NCI-H82 (cell line): ENCODE measurements at regions not wholly inside any gene's neighbourhood (a gene's known extent, or its start where the extent isn't known, plus 50 kb on each side); places are given as distances from the start of the nearest gene placed in this dataset.

ENCODE experiments used
- DNase-seq: peaks from one replicate; lab custom pipeline; 2025; lab: John Stamatoyannopoulos, UW

DNA sequence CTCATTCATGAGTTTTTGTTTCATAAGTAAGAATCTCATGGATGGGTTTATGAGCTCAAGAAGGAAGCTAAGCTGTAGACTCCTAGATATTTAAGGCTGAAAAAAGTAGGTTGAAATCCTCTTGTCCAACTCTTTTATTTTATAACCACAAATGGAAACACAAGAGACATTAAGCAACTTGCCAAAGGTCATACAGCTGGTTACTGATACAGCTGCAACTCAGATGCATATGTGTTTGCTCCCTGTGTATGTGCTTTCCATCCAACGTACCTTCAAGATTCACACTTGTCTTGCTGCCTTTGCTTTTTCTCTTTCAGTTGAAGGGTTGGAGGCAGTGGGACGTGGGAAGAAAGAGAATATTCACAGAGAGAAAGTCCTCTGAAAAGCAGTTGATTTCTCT, 153.5 kb upstream of the STMND1 start:
- DNase-seq = no peak

DNA sequence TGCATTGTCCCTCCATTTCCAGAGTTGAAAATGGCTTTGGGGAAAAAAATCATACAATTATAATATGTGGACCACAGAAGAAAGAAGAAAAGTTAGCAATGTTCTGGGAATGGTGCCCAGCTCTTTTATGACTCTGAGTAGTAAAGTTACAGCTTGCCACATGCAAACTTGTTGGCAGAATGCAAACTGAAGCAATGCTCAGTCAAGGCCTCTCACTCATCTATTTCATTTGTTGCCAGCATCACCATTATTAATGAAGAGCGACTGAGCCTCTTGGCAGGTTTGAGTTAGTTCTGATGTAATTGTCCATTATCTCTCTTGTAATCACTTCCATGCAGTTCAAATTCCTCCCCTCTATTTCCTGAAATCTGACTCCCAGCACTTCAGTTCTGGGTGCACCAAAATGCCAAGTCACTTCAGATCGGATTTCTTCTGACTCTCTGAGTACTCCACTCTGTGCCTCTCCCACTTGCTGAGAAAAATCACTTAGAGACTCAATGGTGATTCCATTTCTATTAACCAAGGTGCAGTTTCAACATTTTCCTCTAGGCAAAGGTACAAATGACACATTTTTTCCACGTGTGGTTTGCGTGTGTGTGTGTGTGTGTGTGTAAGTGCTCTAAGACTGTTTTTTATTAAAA, 154.4 kb upstream of the STMND1 start:
- no peak for DNase-seq

DNA sequence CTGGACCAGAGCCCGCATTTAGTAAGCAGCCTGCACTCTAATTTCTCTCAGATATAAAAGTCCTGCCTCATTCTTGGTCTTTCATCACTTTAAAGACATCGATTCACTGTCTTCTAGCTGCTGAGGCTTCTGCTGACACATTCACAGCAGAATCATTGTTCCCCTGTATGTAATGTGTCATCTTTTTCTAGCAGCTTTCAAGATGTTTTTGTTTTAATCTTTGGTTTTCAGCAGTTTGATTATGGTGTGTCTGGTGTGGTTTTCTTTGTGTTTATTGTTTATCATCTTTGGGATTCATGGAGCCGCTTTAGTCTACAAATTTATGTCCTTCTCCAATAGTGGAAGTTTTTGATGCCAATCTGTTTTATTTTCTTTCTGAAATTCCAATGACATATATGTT, 157.3 kb upstream of the STMND1 start:
- no peak for DNase-seq

DNA sequence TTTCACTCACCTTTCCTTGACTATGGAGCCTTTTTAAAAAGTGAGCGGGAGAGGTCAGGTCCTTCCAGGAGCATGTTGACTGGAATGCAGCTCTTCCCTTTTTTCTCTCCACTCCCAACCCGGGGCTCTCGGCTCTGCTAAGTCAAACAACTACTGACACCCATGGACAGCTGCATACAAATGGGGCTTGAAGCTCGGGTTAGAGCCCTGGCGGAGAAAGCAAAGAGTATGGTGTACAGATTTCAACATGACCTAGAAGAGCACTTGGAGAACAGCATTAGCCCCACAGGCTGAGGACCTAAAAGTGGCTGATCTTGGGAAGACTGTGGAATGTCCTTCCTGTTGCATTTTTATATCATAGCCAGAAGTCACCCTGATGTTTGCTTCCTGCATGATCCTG, 162.0 kb upstream of the STMND1 start:
- DNase-seq = no peak

DNA sequence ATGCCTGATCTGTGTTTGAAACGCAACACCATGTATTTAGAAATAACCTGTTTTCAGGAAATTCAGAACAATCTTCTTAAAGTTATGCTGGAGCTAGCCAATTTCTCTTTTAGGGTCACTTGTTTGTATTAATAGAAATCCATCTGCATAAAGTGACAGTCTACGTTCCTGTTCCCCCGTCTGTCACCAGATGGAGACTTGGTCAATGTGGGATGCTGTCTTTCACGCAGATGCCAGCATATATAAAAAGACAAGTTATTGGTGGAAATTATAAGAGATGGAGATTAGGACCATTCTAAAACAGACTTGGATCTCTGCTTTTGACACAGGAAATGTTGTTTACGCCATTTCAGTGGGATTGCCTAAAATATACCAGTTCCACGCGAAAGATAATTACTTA, 162.5 kb upstream of the STMND1 start:
- no peak for DNase-seq

DNA sequence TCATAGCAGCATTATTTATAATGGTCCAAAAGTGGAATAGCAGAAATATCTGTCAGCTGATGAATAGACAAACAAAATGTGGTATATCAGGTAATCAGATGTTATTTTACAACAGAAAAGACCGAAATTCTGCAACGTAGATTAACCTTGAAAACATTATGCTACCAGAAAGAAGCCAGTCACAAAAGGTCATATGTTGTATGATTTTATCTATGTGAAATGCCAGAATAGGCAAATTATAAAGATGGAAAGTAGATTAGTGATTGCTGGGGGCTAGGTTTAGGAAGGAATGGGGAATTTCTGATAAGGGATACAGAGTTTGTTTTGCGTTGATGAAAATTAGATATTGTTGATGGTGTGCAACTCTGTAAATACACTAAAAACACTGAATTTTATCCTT, 165.0 kb upstream of the STMND1 start:
- no peak for DNase-seq

DNA sequence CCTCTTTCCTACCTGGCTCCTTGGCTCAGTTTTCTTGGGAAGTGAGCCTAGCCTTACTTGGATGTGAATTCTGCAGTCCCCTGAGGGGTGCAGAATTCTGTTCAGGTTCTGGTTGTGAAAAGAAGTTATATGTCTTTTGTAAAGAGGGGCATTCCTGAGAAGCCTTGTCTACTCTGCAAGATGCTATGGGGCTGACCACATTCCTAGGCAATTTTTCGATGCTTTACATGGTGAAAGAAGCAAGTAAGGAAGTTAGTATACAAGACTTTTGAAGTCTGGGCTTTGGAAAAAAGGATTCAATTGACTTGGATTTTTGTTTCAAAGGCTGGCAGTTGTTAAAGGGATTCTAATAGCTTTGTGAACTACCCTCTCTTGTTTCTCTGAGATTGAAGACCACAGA, 167.9 kb upstream of the STMND1 start:
- DNase-seq = no peak

DNA sequence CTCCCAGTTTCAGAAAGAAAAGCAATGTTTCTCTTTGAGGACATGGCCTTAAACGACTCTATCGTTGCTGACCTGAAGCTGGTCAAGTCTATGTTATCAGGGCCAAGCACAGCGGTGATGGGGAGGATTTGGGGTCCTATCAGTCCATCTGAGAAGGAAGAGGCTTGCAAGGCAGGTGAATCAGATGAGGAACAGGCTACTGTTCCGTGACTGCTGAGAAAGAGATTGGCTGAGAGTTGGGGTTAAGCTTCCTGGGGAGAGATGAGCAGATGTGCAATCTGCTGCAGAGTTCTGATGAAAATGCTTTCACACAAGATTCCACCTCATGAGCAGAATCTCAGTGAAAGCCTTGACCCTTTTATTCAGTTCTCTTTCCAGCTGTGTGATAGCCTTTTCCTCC, 168.3 kb upstream of the STMND1 start:
- DNase-seq = peak; percentile 21

DNA sequence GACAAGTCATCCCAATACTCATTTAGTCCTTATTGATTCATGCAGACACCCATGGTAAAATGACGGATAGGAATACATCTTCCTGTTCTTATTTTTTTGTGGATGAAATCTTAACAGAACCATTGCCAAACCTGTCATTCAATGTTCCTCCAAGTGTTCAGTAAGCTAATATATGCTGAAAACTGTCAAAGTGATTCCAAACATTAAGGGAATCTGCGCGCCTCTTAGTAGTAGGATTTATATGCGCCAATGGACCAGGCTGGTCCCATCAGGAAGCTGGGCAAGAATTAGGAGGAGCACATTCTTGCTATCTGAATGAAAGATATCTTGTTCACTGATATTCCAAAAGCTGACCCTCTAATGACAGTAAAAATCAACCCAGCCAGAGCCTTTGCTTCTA, 168.9 kb upstream of the STMND1 start:
- DNase-seq = no peak

DNA sequence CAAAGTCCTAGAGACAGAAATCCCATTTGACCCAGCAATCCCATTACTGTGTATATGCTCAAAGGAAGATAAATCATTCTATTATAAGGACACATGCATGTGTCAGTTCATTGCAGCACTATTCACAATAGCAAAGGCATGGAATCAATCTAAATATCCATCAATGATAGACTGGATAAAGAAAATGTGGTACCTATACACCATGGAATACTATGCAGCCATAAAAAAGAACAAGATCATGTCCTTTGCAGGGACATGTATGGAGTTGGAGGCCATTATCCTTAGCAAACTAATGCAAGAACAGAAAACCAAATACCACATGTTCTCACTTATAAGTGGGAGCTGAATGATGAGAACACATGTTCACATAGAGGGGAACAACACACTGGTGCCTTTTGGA, 169.8 kb upstream of the ATXN1 start:
- peak; percentile 19 for DNase-seq

DNA sequence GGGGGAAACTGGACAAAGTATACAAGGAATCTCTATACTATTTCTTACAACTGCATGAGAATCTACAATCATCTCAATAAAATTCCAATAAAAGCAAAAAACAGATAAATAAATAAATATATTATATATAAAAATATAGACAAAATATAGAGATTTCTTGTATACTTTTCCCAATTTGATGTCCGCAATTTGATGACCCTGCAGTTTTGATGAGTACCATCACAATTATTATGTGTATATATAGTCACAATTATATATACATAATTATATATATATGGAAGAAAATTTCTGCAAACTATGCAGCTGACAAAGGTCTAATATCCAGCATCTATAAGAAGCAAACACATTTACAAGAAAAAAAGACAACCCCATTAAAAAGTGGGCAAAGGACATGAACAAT, 169.2 kb upstream of the ATXN1 start:
- DNase-seq = no peak

DNA sequence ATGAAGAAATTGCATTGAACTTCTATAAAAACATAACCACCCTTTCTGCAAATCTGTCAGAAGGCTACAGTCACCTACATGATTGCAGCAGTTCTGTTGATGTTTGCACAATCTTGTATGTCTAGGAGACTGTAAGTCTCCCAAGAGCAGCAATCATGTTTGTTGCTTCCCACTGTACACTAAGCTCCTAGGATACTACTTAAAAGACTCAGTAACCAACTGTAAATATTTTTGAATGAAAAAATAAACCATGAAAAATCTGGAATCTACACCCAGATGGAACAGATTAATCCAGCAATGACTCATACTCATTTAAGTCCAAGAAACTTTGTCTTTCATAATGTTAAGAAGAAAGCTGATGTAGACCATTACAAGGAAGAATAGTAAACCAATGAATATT, 168.5 kb upstream of the ATXN1 start:
- DNase-seq = no peak

DNA sequence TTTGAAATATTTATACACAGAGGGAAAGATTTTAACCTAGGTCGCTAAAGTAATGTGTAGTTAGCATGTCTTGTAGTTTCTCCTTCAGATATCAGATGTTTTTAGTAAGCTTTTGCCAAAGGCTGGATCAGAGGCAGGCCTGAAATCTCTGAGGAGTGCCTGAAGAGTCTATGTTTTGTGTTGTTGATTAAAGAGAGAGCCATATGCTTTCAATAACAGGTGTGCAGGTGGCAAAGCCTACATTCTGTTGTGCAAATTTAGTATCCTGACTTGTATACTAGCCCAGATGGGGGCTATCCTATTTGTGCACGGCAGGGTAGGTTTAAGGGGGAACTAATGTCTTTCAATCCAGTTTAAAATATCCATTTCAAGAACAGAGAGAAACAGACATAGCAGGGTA, 167.1 kb upstream of the ATXN1 start:
- peak; percentile 30 for DNase-seq

DNA sequence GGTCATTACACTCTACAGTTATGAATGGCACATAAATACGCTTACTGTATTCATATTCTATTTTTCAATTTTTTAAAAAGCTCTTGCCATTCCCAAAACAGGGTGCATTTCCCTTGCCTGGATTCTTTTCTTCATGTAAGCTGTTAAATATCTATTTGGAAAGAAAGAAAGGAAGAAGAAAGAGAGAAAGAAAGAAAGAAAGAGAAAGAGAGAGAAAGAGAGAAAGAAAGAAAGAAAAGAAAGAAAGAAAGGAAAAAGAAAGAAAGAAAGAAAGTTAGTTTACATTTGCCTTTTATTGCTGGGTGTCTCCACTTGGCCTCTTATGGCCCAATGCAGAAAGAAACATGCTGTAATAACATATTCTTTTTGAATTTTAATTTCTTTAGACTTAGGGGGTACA, 165.9 kb upstream of the ATXN1 start:
- no peak for DNase-seq

DNA sequence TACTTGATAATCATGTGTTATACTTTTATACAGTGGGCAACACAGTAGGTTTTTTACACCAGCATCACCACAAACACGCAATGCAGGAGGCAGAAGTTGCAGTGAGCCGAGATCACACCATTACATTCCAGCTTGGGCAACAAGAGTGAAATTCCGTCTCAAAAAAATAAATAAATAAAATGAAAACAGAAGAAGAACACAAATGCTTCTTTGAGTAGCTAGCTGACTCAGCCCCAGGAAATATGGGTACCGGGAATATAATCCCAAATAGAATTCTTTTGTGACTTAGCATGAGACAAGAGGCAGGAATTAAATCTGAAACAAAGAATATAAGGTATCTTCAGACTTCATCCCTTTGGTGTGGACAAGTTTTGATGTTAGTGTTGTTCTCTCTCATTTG, 164.2 kb upstream of the ATXN1 start:
- DNase-seq = no peak

DNA sequence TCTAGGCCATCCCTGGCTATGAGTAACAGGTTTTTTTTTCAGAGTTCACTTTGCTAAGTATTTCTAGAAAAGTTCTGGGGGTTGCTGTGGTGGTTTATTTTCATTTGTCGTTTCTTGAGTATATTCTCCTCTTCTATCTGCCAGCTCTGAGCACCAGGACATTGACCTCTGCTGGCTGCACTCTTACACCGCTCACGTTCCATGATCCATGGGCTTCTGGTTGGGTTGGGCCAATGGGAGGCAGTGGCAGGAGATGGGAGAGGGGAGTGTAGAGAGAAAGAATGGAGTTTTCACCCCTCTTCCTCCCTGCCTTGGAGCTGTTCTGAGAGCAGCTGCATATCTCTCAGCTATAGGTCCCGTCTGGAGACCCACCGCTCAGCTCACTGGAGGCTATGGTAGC, 161.0 kb upstream of the ATXN1 start:
- DNase-seq = no peak

DNA sequence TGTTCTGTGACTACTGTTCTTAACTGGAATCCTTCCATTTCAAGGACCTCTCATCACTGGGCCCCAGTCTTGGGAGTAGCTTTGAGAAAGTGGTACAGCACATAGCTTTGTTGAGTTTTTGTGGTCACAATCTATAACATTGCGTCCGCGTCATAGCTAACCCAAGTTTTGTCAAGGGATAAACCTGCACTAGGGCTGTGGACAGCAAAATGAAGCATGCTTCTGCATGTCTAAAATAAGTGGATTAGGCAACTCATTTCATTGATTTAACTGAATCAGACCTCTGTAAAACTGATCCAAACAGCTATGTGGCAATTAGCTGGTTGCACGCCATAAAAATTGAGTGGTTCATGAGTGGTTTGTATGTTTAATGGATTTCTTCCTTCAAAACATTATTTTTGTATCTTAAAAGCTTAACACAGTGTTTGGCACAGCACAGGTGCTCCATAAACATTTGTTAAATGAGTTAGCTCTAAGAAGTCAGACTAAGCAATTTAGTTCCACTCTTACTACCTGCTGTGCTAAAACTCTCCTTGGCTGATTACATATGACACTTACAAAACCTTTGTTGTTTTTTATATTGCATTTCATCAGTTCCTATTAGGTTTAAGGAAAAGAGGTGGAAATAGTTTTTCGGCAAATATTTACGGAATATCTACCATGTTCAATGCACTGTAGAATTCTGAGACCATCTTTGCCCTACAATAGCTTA, 160.3 kb upstream of the ATXN1 start:
- DNase-seq = no peak

DNA sequence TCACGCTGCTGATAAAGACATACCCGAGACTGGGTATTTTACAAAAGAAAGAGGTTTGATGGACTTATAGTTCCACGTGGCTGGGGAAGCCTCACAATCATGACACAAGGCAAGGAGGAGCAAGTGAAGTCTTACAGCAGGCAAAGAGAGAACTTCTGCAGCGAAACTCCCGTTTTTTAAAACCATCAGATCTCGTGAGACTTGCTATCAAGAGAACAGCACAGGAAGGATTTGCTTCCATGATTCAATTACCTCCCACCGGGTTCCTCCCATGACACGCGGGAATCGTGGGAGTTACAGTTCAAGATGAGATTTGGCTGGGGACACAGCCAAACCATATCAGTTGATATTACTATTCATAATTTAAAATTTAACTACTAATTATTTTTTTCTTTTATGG, 157.3 kb upstream of the ATXN1 start:
- peak; percentile 28 for DNase-seq

DNA sequence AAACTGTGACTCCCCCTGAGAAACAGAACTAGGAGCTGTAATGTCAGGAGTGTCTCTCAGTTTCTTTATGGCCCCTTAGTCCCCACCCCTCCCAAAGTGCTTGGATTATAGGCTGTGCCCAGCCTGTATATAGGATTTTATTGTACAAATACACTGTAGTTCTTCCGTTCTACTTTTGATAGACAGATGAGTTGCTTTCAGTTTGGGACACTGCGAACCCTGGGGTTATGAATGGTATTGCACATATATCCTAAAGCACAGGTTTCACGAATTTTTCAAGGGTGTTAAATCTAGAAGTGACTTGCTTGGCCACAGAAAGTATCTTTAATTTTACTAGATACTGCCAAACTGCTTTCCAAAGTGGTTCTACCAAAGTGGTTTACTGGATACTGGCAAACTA, 152.9 kb upstream of the ATXN1 start:
- DNase-seq = no peak

DNA sequence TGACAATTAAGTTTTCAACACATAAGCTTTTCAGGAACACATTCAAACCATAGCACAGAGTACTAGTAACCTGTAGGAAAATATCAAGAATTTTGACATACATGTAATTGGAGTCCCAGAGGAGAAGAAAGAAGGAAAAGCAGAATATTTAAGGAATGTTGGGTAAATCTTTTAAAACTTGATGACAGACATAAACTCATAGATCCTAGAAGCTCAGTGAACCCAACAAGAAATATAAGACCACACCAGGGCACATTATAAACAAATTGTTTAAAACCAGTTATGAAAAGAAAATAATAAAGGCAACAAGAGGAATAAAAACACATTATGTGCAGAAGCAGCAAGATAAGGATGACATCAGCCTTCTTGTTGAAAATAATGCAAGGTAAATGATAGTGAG, 151.5 kb upstream of the ATXN1 start:
- no peak for DNase-seq

DNA sequence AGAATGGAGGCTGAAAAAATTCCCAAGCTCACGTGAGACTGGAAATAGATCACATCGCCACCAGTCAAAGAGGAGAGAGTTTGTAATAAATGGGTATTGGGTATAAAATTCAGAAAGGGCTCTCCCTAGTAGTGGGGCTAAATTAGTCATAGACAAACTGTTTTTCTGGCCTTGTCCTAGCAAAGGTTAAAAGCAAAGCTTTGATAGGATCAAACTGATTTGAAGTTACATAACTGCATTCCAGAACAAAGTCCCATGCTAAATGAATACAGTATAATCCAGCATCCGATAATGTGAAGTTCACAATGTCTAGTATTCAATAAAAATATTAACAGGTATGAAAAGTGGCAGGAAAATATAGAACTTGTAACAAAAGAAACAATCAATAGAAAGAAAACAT, 149.8 kb upstream of the ATXN1 start:
- no peak for DNase-seq

DNA sequence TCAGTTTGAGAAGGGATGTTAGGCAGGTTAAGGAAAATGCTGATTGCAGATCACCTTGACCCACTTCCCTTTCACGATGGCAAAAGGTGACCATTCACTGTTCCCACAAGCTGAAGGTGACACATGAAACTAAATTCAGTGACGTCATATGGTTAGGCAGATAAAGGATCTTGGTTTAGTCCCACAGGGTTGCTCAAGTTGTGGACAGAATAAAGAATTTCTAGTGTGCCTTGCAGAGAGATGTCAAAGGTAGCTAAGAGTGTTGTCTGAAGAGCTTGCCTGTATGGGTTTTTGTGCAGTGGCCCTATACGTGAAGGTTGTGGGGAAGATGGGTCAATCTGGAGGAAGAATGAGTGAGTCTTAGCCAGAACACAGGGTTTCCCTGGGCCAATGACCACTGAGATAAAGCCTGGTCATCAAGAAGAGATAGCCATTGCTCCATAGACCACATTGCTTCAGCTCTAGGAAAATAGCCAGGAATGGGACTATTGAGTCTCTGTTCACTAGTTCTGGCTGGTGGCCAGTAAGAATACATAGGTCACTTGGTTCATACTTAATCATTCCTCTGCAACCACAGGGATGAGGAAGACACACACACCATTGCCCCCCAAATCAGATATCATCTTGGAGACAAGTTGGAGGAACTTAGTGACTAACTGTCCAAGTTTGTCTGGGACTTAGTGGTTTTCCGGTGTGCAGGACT, 148.5 kb upstream of the ATXN1 start:
- DNase-seq = no peak

DNA sequence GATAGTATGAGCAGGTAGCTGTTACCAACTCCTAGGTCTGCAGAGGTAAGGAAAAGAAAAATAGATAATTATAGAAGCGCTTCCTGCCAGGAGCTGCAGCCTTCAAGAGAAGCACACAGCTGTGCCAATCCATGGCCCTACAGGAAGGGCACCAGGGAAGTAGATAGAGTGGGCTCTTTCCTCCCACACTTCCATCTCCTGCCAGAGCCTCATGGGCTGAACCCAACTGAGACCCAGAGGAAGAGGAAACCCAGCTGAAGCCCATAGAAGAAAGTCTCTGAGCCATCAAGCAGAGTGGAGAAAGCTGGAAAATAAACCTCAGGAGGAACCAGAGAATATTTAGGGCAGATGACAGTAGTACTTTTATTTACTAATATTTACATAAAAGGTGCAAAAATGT, 146.7 kb upstream of the ATXN1 start:
- no peak for DNase-seq

DNA sequence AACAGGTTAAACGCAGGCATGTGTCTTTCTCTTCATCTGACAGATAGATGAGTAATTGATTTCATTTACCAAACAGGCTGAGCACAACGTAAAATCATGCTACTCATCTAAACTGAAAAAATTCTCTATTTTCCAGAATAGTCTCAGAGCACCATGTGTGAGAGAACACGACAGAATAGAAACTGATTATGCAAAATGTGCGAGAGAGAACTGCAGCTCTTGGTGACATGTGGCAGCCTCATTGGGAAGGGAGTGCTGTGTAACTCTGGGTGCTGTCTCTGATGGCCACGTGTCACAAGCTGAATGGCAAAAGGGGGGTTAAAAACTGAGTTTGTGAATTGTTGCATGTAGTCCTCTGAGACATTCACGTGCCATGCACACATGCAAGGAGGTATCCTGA, 143.7 kb upstream of the ATXN1 start:
- DNase-seq = no peak
